ENCODE measurements at regions not wholly inside any gene's neighbourhood (a gene's known extent, or its start where the extent isn't known, plus 50 kb on each side); places are given as distances from the start of the nearest gene placed in this dataset.

DNA sequence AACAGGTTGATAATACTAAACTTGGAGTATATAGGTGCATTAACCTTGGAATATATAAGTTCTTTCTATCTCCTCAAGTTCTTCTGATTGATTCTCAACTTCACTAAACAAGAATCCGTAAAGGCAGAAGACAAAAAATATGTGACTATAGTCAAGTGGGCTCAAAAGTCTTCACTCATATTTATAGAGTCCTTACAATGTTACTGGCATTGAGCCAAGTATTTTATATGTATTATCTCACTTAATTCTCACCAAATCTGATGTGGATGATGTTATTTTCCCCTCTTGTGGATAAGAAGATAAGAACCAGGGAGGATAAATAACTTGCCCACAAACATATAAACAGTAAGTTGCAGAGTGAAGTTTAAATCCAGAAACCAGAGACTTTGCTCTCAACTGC is 486.9 kb downstream of the LRRIQ3 start:
- H4K12ac ChIP-seq (ENCODE audit: low read depth, low read length), result no peak overlapping the region
- H3K79me1 ChIP-seq (ENCODE audit: low read length), result no peaks in the 10 kb centered on the region
- no peak overlapping the region for H2AK5ac ChIP-seq (ENCODE audit: low read length)
- no peaks in the 10 kb centered on the region for H3K9me3 ChIP-seq (ENCODE audit: insufficient read depth, low read depth, low read length)
- no peaks in the 10 kb centered on the region for H3K79me2 ChIP-seq (ENCODE audit: control insufficient read depth, insufficient read depth, low read length, poor library complexity)
- H2BK5ac ChIP-seq (ENCODE audit: low read depth, low read length, poor library complexity), result no peak overlapping the region
- H3K14ac ChIP-seq (ENCODE audit: low read length), result no peak overlapping the region
- no peak overlapping the region for H2BK12ac ChIP-seq (ENCODE audit: low read length)
- WGBS (ENCODE audit: extremely low coverage, insufficient coverage, insufficient read length), result no CpG with 5 or more reads among the region's 1 CpG
- H2AFZ ChIP-seq (ENCODE audit: insufficient read depth, low read length, poor library complexity), result no peak overlapping the region
- no peak overlapping the region for H3K4ac ChIP-seq (ENCODE audit: low read depth, low read length)
- no peak overlapping the region for H3K18ac ChIP-seq (ENCODE audit: low read length)
- no peak for DNase-seq
- no peak overlapping the region for H4K91ac ChIP-seq (ENCODE audit: low read depth, low read length)
- no peak overlapping the region for H3K23ac ChIP-seq (ENCODE audit: low read length)
- H3K27ac ChIP-seq (ENCODE audit: low read depth, low read length), result no peak overlapping the region
- H3K9ac ChIP-seq (ENCODE audit: low read length), result no peak overlapping the region
- no peak overlapping the region for H2BK120ac ChIP-seq (ENCODE audit: insufficient read depth, low read length, poor library complexity)
- no peak overlapping the region for H4K8ac ChIP-seq (ENCODE audit: low read depth, low read length)
- no peaks in the 10 kb centered on the region for H3K36me3 ChIP-seq (ENCODE audit: control insufficient read depth in 1 of 2, insufficient read depth in 2 of 2, low read length in 2 of 2)
- H3K4me1 ChIP-seq (ENCODE audit: control insufficient read depth in 1 of 2, insufficient read depth in 2 of 2, low read length in 2 of 2), result no peaks in the 10 kb centered on the region
- H3K4me3 ChIP-seq (ENCODE audit: low read depth, low read length), result no peak overlapping the region
- H3K27me3 ChIP-seq (ENCODE audit: insufficient read depth, low read length), result no peaks in the 10 kb centered on the region
- no peak overlapping the region for H3K4me2 ChIP-seq (ENCODE audit: low read length)

DNA sequence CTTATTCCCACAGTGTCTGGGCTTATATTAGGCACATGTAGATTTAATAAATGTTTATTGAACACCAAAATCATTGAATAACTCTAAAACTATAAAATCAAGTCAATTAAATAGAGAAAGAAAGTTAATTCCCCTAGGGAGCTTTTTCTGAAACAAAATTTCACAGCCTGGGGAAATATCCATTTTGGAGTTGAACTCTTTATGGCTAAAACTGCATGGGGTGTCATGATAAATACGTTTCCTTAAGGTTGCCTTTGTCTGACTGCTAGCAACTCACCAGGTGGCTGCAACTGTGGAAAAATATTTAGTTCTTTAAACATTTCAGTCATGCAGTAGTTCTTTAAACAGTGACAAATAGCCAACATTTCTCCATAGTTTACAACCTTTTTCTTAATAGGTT is 496.1 kb downstream of the LRRIQ3 start:
- Histone ChIP-seq H3K4me2 (ENCODE audit: low read length) (no peak overlapping the region), H3K4me1 (ENCODE audit: control insufficient read depth in 1 of 2, insufficient read depth in 2 of 2, low read length in 2 of 2) (no peaks in the 10 kb centered on the region), H4K8ac (ENCODE audit: low read depth, low read length) (no peak overlapping the region), H3K79me2 (ENCODE audit: control insufficient read depth, insufficient read depth, low read length, poor library complexity) (no peaks in the 10 kb centered on the region), H3K9ac (ENCODE audit: low read length) (no peak overlapping the region), H3K9me3 (ENCODE audit: insufficient read depth, low read depth, low read length) (no peaks in the 10 kb centered on the region), H4K91ac (ENCODE audit: low read depth, low read length) (no peak overlapping the region), H3K23ac (ENCODE audit: low read length) (no peak overlapping the region), H2BK120ac (ENCODE audit: insufficient read depth, low read length, poor library complexity) (no peak overlapping the region), H3K79me1 (ENCODE audit: low read length) (no peaks in the 10 kb centered on the region), H2BK5ac (ENCODE audit: low read depth, low read length, poor library complexity) (no peak overlapping the region), H3K36me3 (ENCODE audit: control insufficient read depth in 1 of 2, insufficient read depth in 2 of 2, low read length in 2 of 2) (no peaks in the 10 kb centered on the region), H2AFZ (ENCODE audit: insufficient read depth, low read length, poor library complexity) (no peak overlapping the region), H2AK5ac (ENCODE audit: low read length) (no peak overlapping the region), H3K18ac (ENCODE audit: low read length) (no peak overlapping the region), H3K14ac (ENCODE audit: low read length) (no peak overlapping the region), H2BK12ac (ENCODE audit: low read length) (no peak overlapping the region), H3K27ac (ENCODE audit: low read depth, low read length) (no peak overlapping the region), H3K4me3 (ENCODE audit: low read depth, low read length) (no peak overlapping the region), H4K12ac (ENCODE audit: low read depth, low read length) (no peak overlapping the region), H3K27me3 (ENCODE audit: insufficient read depth, low read length) (no peaks in the 10 kb centered on the region), H3K4ac (ENCODE audit: low read depth, low read length) (no peak overlapping the region)
- no peak for DNase-seq
- no CpG with 5 or more reads among the region's 1 CpG for WGBS (ENCODE audit: extremely low coverage, insufficient coverage, insufficient read length)

DNA sequence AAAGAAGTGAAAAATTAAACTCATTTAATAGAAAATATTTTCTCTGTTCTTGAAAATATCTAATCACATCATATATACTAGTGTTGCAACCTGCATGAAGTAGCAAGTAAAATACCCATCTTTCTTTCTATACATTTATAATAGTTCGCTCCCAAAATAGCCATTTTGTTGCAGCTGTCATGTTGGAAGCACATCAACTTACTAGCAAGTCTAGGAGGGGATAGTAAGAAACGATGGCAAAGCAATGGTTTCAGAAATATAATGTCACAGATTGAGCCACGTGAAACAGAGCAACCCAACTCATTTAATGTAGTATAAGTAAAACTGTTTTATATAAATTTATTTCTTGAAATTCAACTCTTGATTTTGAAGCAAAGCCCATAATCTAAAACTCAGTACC is 521.8 kb downstream of the LRRIQ3 start:
- Histone ChIP-seq H3K9ac (ENCODE audit: low read length) (no peak overlapping the region), H4K91ac (ENCODE audit: low read depth, low read length) (no peak overlapping the region), H3K18ac (ENCODE audit: low read length) (no peak overlapping the region), H4K8ac (ENCODE audit: low read depth, low read length) (no peak overlapping the region), H3K27me3 (ENCODE audit: insufficient read depth, low read length) (no peaks in the 10 kb centered on the region), H3K79me1 (ENCODE audit: low read length) (no peaks in the 10 kb centered on the region), H2AFZ (ENCODE audit: insufficient read depth, low read length, poor library complexity) (no peak overlapping the region), H3K27ac (ENCODE audit: low read depth, low read length) (no peak overlapping the region), H3K4ac (ENCODE audit: low read depth, low read length) (no peak overlapping the region), H2BK120ac (ENCODE audit: insufficient read depth, low read length, poor library complexity) (no peak overlapping the region), H2BK12ac (ENCODE audit: low read length) (no peak overlapping the region), H4K12ac (ENCODE audit: low read depth, low read length) (no peak overlapping the region), H3K23ac (ENCODE audit: low read length) (no peak overlapping the region), H3K4me3 (ENCODE audit: low read depth, low read length) (no peak overlapping the region), H3K79me2 (ENCODE audit: control insufficient read depth, insufficient read depth, low read length, poor library complexity) (no peaks in the 10 kb centered on the region), H3K9me3 (ENCODE audit: insufficient read depth, low read depth, low read length) (no peaks in the 10 kb centered on the region), H3K4me1 (ENCODE audit: control insufficient read depth in 1 of 2, insufficient read depth in 2 of 2, low read length in 2 of 2) (no peaks in the 10 kb centered on the region), H2AK5ac (ENCODE audit: low read length) (no peak overlapping the region), H2BK5ac (ENCODE audit: low read depth, low read length, poor library complexity) (no peak overlapping the region), H3K36me3 (ENCODE audit: control insufficient read depth in 1 of 2, insufficient read depth in 2 of 2, low read length in 2 of 2) (no peaks in the 10 kb centered on the region), H3K14ac (ENCODE audit: low read length) (no peak overlapping the region), H3K4me2 (ENCODE audit: low read length) (no peak overlapping the region)
- WGBS (ENCODE audit: extremely low coverage, insufficient coverage, insufficient read length), result no CpG with 5 or more reads among the region's 3 CpGs
- DNase-seq, result no peak

DNA sequence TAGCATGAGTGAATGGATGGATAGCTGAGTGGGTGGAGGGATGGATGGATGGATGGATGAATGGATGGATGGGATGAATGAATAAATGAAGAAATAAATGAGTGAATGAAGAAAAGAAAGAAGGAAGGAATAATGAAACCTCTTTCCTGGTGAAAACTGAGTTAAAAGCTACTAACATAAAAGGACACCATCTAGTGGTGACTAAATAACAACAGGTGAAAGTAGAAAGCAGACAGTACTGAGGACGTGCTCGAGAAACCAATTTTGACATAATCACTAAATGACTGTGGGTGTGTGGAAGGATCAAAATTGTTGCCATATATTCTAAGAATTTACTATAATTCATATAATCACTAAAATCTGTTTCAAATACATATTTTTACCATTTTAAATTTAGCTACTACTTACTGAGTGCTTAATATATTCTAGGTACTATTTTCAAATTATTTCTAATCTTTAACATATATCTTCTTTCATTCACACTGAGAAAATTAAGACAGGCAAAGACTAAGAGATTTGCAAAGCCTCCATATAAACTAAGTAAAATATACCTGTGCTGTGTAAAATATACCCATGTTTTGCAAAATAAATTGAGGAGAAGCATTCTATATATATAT is 522.9 kb downstream of the LRRIQ3 start:
- Histone ChIP-seq H3K9me3 (ENCODE audit: insufficient read depth, low read depth, low read length) (no peaks in the 10 kb centered on the region), H3K79me1 (ENCODE audit: low read length) (no peaks in the 10 kb centered on the region), H3K4ac (ENCODE audit: low read depth, low read length) (no peak overlapping the region), H3K9ac (ENCODE audit: low read length) (no peak overlapping the region), H3K27me3 (ENCODE audit: insufficient read depth, low read length) (no peaks in the 10 kb centered on the region), H2AK5ac (ENCODE audit: low read length) (no peak overlapping the region), H3K4me1 (ENCODE audit: control insufficient read depth in 1 of 2, insufficient read depth in 2 of 2, low read length in 2 of 2) (no peaks in the 10 kb centered on the region), H3K79me2 (ENCODE audit: control insufficient read depth, insufficient read depth, low read length, poor library complexity) (no peaks in the 10 kb centered on the region), H4K8ac (ENCODE audit: low read depth, low read length) (no peak overlapping the region), H3K36me3 (ENCODE audit: control insufficient read depth in 1 of 2, insufficient read depth in 2 of 2, low read length in 2 of 2) (no peaks in the 10 kb centered on the region), H3K18ac (ENCODE audit: low read length) (no peak overlapping the region), H3K27ac (ENCODE audit: low read depth, low read length) (no peak overlapping the region), H2AFZ (ENCODE audit: insufficient read depth, low read length, poor library complexity) (no peak overlapping the region), H2BK120ac (ENCODE audit: insufficient read depth, low read length, poor library complexity) (no peak overlapping the region), H3K4me2 (ENCODE audit: low read length) (no peak overlapping the region), H4K12ac (ENCODE audit: low read depth, low read length) (no peak overlapping the region), H2BK5ac (ENCODE audit: low read depth, low read length, poor library complexity) (no peak overlapping the region), H3K14ac (ENCODE audit: low read length) (no peak overlapping the region), H2BK12ac (ENCODE audit: low read length) (no peak overlapping the region), H4K91ac (ENCODE audit: low read depth, low read length) (no peak overlapping the region), H3K23ac (ENCODE audit: low read length) (no peak overlapping the region), H3K4me3 (ENCODE audit: low read depth, low read length) (no peak overlapping the region)
- peak in 1 of 2 donors; percentile 18 for DNase-seq
- WGBS (ENCODE audit: extremely low coverage, insufficient coverage, insufficient read length), result no CpG with 5 or more reads among the region's 2 CpGs
